Thyroid gland (tissue), 4 donors: ENCODE measurements at regions not wholly inside any gene's neighbourhood (a gene's known extent, or its start where the extent isn't known, plus 50 kb on each side); places are given as distances from the start of the nearest gene placed in this dataset.

Experiments
- POLR2A ChIP-seq, 2 donors: fragments of 450-650 bp; IDR thresholded peaks; one replicate each; pipeline ENCODE4 v1.6.1; 2017; ENCODE audit warnings: antibody characterized with exemption in 2 of 2, mild to moderate bottlenecking in 2 of 2, moderate library complexity in 1 of 2
- TF ChIP-seq, protein P1 (sequence below), 6 experiments: fragments of 200-600 bp in 3 of 6; fragments of 450-650 bp in 3 of 6; sonication (generic) in 3 of 6; IDR thresholded peaks; one replicate each; pipeline ENCODE4 v1.5.1; 2016 to 2019; ENCODE audit warnings: antibody characterized with exemption in 6 of 6, mild to moderate bottlenecking in 2 of 6, inconsistent platforms in 1 of 6, moderate library complexity in 1 of 6

DNA sequence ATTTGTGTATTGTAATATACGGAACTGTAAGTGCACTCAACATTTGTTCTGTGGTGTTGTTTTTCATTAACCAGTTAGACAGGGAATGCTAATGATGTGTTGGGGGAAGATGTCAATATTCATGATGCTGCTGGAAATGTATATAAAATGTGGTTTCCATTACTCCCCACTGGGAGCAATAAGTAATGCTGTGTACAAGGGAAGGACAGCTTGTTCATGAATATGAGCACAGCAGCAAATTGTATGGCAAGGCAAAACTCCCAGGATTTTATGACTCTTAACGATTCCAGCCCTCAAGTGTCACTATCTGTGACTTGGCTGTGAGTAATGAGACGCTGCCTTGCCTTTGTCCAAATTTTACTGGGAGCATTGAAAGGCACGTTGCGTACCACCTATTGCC, 312.4 kb upstream of the DDX18 start:
- TF ChIP-seq, protein P1, sequence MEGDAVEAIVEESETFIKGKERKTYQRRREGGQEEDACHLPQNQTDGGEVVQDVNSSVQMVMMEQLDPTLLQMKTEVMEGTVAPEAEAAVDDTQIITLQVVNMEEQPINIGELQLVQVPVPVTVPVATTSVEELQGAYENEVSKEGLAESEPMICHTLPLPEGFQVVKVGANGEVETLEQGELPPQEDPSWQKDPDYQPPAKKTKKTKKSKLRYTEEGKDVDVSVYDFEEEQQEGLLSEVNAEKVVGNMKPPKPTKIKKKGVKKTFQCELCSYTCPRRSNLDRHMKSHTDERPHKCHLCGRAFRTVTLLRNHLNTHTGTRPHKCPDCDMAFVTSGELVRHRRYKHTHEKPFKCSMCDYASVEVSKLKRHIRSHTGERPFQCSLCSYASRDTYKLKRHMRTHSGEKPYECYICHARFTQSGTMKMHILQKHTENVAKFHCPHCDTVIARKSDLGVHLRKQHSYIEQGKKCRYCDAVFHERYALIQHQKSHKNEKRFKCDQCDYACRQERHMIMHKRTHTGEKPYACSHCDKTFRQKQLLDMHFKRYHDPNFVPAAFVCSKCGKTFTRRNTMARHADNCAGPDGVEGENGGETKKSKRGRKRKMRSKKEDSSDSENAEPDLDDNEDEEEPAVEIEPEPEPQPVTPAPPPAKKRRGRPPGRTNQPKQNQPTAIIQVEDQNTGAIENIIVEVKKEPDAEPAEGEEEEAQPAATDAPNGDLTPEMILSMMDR (IDR thresholded peaks at IDR 0.05), result no peak
- TF ChIP-seq POLR2A (IDR thresholded peaks at IDR 0.05), result no peak
